GF-D8 (cell line): ENCODE measurements at regions not wholly inside any gene's neighbourhood (a gene's known extent, or its start where the extent isn't known, plus 50 kb on each side); places are given as distances from the start of the nearest gene placed in this dataset.
"Not testable (repeated sequence)": the region's sequence is repeated elsewhere in the genome, so short reads cannot be mapped to it uniquely, and the experiment has no call there.

Experiments
- DNase-seq: peaks from one replicate; lab custom pipeline; 2025; lab: John Stamatoyannopoulos, UW

- no peak for DNase-seq
Measured at GRCh38 chr1:79220509-79220908, 214.0 kb upstream of the ADGRL4 start.

DNA sequence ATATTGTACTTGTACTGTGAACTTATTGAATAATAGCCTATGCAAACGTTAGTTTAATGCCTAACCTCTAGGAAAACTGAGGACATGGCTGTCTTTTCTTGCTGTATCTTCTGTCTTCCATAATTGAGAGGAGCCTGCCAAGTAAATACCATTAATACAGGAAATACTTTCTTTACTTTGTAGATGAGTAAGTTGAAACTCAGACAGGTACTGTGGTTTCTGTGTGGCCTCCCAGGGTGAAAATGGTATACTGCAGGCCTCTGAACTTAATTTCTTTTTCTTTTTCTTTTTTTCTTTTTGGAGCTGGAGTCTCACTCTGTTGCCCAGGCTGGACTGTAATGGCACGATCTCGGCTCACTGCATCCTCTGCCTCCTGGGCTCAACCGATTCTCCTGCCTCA is 208.8 kb upstream of the ADGRL4 start:
- no peak for DNase-seq

DNA sequence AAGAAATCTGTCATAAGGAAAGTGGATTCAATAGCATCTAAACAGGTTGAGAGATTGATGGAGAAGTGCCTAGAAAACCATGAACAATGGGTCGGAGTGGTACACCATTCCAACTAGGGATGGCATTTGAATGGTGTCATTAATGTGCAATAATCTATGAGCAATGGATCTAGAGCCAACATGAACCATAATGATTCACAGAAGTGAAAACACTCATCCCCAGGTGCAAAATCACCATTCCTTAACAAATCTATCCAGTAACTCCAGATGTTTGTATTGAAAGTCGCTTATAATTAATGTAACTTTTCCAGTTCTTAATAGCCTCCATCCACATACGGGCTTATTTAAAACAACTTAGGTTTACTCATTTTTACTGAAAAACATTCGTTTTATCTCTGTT is 201.3 kb upstream of the ADGRL4 start:
- DNase-seq = no peak

- DNase-seq = no peak
Measured at GRCh38 chr1:79207331-79207730, 200.8 kb upstream of the ADGRL4 start.

DNA sequence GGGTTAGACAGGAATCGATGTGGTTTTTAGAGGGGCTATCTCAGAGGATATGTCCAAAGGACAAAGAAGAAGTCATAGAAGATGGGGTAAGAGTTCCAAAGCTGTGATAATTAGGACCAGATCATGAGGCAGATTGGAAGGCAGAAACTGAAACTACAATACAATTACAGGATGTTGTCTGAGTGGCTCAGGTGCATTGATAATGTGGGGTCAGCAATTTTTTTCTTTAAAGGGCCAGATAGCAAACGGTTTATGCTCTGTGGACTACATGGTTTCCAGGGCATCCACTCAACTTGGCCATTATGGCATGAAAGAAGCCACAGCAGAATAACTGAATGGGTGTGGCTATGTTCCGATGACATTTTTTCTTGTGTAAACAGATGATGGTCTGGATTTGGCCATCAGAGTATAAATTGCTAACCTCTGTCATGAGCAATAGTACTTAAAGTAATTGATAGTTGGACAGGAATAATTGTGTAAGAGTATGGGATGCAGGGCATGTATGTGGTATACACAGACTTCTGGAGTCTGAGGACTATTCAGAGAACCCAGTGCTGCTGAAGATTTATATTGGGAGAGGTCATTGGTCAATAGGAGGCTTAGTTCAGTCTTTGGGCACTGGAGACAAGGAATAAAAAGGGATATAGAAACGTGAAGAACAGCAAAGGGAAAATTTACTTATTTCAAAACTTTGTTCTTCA is 198.4 kb upstream of the ADGRL4 start:
- DNase-seq = no peak

GRCh38 chr1:79198832-79199231 is 192.3 kb upstream of the ADGRL4 start:
- no peak for DNase-seq

- DNase-seq = no peak
Measured at GRCh38 chr1:79197421-79197820, 190.9 kb upstream of the ADGRL4 start.

- no peak for DNase-seq
Measured at GRCh38 chr1:79196211-79196610, 189.7 kb upstream of the ADGRL4 start.

DNA sequence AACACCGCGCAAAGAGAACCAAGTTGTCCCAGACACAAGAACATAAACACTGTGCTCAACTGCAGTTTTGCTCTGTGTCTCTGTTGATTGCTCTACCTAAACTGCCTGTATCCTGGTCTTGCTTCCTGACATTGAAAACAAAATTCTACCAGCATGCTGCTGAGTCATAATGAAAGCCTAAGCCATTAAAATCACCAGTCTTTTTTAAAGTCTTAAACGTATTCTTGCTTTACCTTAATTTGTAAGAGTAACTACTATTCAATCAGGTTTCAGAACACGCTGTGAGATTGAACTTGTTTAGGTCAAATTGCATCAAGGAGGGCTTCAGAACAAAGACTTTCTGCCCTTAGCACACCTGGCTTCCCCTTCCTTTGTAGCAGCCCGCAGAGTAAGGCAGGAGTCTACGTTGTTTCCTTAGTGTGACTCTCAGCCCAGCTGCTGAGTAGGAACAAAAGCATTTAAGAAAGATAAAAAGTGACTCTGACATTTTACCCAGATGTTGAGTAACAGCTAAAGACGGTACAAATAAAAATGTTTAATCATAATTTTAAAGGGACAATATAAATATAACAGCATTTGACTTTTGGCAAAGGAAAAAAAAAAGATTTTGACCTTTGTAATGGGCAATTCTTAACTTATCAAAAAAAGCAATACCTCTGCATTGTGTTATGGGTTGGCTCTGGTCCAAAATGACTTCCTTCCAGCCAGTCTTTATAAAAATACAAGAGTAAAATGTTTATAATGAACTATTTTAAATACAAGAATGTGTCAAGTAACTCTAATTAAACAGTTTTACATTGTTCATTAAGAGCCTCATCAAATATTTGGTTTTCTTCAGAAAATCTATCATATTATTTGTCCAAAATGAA is 186.9 kb upstream of the ADGRL4 start:
- DNase-seq = no peak

DNA sequence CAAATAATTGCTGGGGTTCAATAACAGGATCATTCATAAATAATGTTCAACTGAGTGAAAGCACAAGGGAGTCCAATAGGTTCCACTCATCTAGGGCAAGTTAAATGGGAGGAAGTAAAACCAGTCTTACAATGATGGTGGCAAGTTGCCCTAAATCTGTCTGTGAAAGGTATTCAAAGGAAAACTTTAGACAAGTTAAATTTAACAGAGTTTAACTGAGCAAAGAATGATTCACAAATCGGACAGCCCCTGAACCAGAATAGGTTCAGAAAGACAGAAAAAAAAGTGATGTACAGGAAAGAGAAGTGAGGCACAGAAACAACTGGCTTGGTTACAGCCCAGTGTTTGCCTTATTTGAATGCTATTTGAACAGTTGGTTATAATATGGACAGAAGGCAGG is 183.5 kb upstream of the ADGRL4 start:
- no peak for DNase-seq

DNA sequence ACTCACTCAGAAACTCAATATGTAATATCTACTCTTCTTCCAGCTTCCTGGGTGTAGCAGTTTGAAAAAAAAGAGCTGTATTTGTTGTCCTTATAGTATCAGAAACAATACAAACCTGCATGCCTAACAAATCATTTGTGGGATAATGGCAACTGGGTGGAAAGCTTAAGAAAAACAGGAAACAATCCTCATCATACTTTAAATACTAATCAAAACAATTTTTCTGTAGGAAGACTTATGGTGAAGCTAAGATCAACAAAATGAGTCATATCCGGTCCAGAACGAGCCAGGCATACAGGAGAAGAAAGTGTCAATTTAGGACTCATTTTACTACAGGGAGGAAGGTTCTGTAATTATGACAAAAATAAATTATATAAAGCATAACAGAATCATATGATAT is 181.8 kb upstream of the ADGRL4 start:
- DNase-seq = no peak

- DNase-seq = no peak
Measured at GRCh38 chr1:79186260-79186659, 179.7 kb upstream of the ADGRL4 start.

DNA sequence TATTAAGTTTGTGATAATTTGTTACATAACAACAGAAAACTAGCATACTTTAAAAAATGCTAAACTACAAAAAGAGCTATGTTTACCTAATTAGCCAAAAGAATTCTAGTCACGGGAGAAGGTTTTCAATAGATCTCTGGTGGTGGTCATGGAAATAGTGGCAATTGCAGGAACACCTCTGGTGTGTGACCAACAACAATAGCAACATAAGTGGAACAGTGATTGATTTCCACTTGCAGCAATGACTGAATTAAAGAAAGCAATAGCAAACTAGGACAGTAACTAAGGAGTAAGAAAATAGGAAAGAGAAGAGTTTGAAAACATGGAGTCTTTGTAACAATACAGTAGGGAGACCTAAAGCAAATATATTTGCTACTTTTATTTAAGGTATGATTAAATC is 171.3 kb upstream of the ADGRL4 start:
- no peak for DNase-seq

- DNase-seq = no peak
Measured at GRCh38 chr1:79161077-79161476, 154.5 kb upstream of the ADGRL4 start.

- no peak for DNase-seq
Measured at GRCh38 chr1:79155991-79156390, 149.5 kb upstream of the ADGRL4 start.

GRCh38 chr1:79151006-79151796 is 144.7 kb upstream of the ADGRL4 start:
- no peak for DNase-seq

DNA sequence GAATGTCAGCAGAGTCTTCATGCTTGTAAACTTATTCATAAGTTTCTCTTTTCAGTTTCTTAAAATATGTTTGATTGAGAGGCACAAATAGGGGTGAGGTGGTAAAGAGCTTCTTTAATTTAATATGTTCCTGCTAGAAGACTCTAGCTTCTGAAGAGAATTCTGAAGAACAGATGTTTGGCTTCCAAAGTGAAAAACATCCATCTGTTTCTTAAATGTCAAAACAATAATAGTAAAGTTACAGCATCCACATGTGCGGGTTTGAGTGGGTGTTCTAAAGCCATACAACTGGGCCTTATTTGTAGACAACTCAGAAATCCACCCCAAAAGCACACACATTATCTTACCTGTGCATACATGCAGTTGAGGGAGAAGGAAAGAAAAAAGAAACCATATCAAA is 144.0 kb upstream of the ADGRL4 start:
- DNase-seq = no peak

DNA sequence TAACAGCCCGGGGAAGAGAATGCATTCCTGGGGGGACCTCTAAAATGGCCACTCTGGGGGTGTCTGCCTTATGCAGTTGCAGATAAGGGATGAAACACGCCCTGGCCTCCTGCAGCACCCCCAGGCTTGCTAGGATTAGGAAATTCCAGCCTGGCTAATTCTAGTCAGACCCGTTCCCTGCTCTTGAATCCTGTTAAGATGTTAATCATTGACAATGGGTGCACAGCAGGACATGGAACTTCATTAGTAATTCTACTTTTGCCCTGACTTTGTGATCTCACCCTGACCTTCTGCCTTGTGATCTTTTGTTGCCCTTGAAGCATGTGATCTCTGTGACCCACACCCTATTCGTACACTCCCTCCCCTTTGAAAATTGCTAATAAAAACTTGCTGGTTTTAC is 131.7 kb upstream of the ADGRL4 start:
- not testable (repeated sequence) for DNase-seq

GRCh38 chr1:79133774-79134364 is 127.3 kb upstream of the ADGRL4 start:
- no peak for DNase-seq

- no peak for DNase-seq
Measured at GRCh38 chr1:79131626-79132025, 125.1 kb upstream of the ADGRL4 start.

DNA sequence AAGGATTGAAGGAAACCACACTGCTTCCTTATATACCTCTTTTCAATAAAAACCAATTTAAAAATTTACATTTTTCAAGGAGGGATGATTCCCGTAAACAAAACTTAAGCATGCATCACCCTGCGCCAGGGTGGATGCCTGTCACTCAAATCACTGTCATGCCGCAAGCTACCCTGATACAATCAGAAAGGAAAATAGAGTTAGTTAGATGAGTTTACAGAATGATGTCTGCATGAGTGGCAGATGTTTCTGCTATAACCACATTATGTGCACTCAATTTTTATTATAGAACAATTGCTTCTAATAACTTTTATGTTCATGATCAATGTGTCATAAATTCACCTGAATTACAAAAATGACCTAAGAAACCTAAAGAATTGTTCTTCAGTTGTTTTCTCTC is 123.4 kb upstream of the ADGRL4 start:
- DNase-seq = no peak

DNA sequence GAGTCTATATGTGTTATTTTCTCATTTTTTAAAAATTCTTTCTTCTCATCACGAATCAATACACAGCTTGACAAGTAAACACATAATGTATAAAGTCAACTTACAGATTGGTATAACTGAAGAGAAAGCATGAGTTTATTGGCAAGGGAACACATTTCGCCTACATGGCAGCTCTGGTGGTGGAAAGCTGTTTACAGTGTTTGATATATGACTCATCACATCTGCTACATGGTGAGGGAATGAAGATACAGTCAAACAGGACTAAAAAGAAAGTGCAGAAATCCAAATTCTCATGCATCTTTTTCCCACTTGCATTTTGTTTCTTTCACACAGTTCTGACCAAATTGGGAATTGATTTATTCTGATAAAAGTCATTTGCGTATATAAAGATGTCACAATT is 122.2 kb upstream of the ADGRL4 start:
- no peak for DNase-seq
